ENCODE measurements at regions not wholly inside any gene's neighbourhood (a gene's known extent, or its start where the extent isn't known, plus 50 kb on each side); places are given as distances from the start of the nearest gene placed in this dataset.

GRCh38 chr11:13105237-13105844 lies 96.2 kb downstream of the RASSF10 start:
- H3K4me3 Mint-ChIP-seq: no peak overlapping the region
- TF ChIP-seq, protein P1, sequence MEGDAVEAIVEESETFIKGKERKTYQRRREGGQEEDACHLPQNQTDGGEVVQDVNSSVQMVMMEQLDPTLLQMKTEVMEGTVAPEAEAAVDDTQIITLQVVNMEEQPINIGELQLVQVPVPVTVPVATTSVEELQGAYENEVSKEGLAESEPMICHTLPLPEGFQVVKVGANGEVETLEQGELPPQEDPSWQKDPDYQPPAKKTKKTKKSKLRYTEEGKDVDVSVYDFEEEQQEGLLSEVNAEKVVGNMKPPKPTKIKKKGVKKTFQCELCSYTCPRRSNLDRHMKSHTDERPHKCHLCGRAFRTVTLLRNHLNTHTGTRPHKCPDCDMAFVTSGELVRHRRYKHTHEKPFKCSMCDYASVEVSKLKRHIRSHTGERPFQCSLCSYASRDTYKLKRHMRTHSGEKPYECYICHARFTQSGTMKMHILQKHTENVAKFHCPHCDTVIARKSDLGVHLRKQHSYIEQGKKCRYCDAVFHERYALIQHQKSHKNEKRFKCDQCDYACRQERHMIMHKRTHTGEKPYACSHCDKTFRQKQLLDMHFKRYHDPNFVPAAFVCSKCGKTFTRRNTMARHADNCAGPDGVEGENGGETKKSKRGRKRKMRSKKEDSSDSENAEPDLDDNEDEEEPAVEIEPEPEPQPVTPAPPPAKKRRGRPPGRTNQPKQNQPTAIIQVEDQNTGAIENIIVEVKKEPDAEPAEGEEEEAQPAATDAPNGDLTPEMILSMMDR (IDR thresholded peaks at IDR 0.05): no peak

GRCh38 chr11:13107544-13108044 lies 98.5 kb downstream of the RASSF10 start:
- no peak for DNase-seq
- no peaks in the 10 kb centered on the region for H3K9me3 Mint-ChIP-seq
- 0 out of 2 replicates have a peak, but pooled peaks cover 6% of the 10 kb centered on the region for H3K36me3 Mint-ChIP-seq (ENCODE audit: low read depth)
- H3K27ac Mint-ChIP-seq: no peak overlapping the region
- no peak overlapping the region for H3K4me3 Mint-ChIP-seq
- H3K4me1 Mint-ChIP-seq (ENCODE audit: low read depth): peaks cover 16% of the 10 kb centered on the region
- peaks cover 11% of the 10 kb centered on the region for H3K27me3 Mint-ChIP-seq (ENCODE audit: insufficient read depth)
- TF ChIP-seq, protein P1 (IDR thresholded peaks at IDR 0.05): no peak

More at GRCh38 chr11:13105237-13105844, 96.2 kb downstream of the RASSF10 start:
- H3K27me3 Mint-ChIP-seq (ENCODE audit: insufficient read depth): peaks cover 19% of the 10 kb centered on the region
- H3K36me3 Mint-ChIP-seq (ENCODE audit: low read depth): 0 out of 2 replicates have a peak, but pooled peaks cover 6% of the 10 kb centered on the region
- peaks cover 2% of the 10 kb centered on the region for H3K4me1 Mint-ChIP-seq (ENCODE audit: low read depth)
- H3K9me3 Mint-ChIP-seq: no peaks in the 10 kb centered on the region
- H3K27ac Mint-ChIP-seq: no peak overlapping the region
- DNase-seq: no peak

DNA sequence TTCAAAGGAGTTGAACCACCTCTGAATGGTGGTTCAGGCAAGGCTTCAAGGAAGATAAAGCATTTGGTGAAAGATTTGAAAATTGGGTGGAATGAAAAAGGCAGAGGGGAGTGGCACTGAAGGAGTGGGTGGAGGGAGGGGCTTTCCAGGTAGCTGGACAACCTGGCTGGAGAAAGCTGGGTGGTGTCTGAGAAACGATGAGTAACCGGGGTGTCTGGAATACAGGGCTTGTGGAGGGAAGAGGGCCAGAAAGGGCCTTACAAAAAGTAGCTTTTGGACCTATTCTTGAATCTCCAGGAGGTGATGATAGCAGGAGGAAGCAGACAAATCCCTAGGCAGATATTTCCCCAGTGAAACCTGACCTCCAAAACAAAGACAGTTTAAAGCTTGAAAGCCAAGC lies 99.3 kb downstream of the RASSF10 start:
- Mint-ChIP-seq H3K4me1 (ENCODE audit: low read depth) (peaks cover 16% of the 10 kb centered on the region), H3K36me3 (ENCODE audit: low read depth) (0 out of 2 replicates have a peak, but pooled peaks cover 6% of the 10 kb centered on the region), H3K9me3 (no peaks in the 10 kb centered on the region), H3K27ac (no peak overlapping the region), H3K4me3 (no peak overlapping the region), H3K27me3 (ENCODE audit: insufficient read depth) (peaks cover 6% of the 10 kb centered on the region)
- DNase-seq: no peak
- TF ChIP-seq, protein P1 (IDR thresholded peaks at IDR 0.05): no peak

GRCh38 chr11:13109616-13110015 lies 100.5 kb downstream of the RASSF10 start:
- Mint-ChIP-seq H3K4me3 (no peak overlapping the region), H3K9me3 (no peaks in the 10 kb centered on the region), H3K36me3 (ENCODE audit: low read depth) (0 out of 2 replicates have a peak, but pooled peaks cover 6% of the 10 kb centered on the region), H3K4me1 (ENCODE audit: low read depth) (peaks cover 21% of the 10 kb centered on the region), H3K27ac (no peak overlapping the region), H3K27me3 (ENCODE audit: insufficient read depth) (peaks cover 2% of the 10 kb centered on the region; the same call in 1 of the 2 replicates)
- TF ChIP-seq, protein P1 (IDR thresholded peaks at IDR 0.05): no peak
- no peak for DNase-seq

- Mint-ChIP-seq H3K27ac (no peak overlapping the region), H3K4me1 (ENCODE audit: low read depth) (peaks cover 26% of the 10 kb centered on the region), H3K27me3 (ENCODE audit: insufficient read depth) (peaks cover 2% of the 10 kb centered on the region; the same call in 1 of the 2 replicates), H3K4me3 (no peak overlapping the region), H3K36me3 (ENCODE audit: low read depth) (0 out of 2 replicates have a peak, but pooled peaks cover 6% of the 10 kb centered on the region), H3K9me3 (no peaks in the 10 kb centered on the region)
- no peak for DNase-seq
- TF ChIP-seq, protein P1 (IDR thresholded peaks at IDR 0.05): no peak
Observed at GRCh38 chr11:13110145-13110544, 101.0 kb downstream of the RASSF10 start.

Measured in HFFc6 (cell line).